GM18499 (cell line): ENCODE measurements at regions not wholly inside any gene's neighbourhood (a gene's known extent, or its start where the extent isn't known, plus 50 kb on each side); places are given as distances from the start of the nearest gene placed in this dataset.
A peak's percentile ranks its signal among the peaks of the same experiment; 100 is the strongest.

Experiments
- ATAC-seq: cut with Tn5 transposase; IDR thresholded peaks from one replicate; pipeline ENCODE4 v1.9.1; 2021; ENCODE audit warnings: moderate number of reproducible peaks; ENCODE audit not compliant: insufficient read depth, unreplicated experiment

DNA sequence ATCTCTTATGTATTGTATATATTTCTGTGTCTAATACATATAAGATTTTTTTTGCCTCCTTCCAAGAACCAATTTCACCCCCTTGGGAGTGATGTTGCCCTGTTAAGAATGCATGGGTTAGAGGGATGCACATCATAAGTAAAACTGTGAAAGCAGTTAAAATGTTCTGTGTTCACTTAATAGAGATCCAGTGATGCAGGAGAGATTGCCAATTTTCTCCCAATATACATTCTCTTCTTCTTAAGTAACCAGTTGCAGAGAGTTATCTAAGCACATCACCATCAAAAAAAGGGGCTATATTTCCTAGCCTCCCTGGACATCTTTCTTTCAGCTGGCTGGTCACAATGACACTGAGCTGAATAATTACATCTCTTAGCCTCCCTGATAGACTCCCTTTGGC lies 307.0 kb downstream of the OSTF1 start:
- ATAC-seq, result no peak

- no peak for ATAC-seq
These were observed 309.5 kb downstream of the OSTF1 start for GRCh38 chr9:75397836-75398235.

- ATAC-seq, result no peak
These were observed 320.1 kb downstream of the OSTF1 start for GRCh38 chr9:75408391-75408790.

DNA sequence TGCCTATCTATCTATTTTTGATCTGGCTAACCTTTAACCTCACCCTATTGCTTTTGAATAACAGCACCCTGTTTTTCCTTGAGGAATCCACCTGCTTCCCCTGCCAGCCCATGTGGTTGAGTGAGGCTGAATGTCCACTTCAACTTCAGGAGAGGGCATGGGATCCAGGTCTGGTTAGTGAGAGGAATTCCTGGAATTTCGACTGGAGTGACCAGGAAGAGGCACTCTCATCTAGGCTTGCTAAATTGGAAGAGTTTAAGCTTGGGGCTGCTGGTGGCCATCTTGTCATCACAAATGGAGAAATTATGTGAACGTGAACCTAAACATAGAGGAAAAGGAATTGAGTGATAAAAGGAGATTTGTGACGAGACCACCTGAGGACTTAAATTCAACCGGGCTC lies 322.1 kb downstream of the OSTF1 start:
- no peak for ATAC-seq

DNA sequence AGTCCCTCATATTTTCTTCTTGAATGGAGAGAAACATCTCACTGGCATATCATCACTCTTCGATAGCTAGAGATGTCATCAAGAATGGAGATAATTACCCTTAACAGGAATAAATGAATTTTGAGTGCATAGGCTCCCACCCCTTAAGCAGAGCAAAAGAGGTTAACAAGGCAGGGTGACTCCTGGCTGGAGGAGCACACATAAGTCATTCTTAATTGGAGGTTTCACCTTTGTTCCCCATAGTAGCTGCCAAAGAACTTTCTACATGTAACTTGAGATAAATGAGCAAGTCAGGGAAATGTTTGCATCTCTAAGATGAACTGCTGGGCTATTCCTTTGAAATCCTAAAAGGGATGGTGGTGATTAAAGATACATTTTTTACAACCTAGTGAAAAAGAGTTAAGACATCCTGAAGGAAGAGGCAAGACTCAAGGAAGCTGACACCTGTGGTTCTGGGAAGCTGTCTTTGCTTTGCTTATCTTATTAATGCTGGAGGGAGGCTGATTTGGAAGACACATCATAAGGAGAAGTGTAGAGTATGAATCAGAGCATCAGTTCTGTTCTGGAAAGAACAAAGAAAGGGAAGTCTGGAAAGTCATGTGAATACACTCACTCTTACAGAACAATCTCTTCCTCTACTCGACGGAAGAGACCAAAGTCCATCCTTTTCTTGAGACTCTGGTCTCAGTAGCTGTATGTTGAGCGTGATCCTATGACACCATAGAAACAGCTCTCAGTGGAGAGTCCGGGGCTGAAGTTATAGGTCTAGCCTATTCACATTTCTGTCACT lies 326.3 kb downstream of the OSTF1 start:
- no peak for ATAC-seq

DNA sequence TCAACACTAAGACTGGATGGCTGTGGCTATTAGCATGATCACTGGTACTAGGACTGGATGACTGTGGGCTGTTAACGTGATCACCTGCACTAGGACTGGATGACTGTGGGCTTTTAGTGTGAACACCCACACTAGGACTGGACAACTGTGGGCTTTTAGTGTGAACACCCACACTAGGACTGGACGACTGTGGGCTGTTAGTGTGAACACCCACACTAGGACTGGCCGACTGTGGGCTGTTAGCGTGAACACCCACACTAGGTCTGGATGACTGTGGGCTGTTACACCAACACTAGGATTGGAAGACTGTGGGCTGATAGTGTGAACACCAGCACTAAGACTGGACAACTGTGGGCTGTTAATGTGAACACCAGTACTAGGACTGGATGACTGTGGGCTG lies 329.2 kb downstream of the OSTF1 start:
- no peak for ATAC-seq

GRCh38 chr9:75418518-75418917 lies 330.2 kb downstream of the OSTF1 start:
- ATAC-seq, result peak; percentile 56

- ATAC-seq, result no peak
These were observed 334.7 kb downstream of the OSTF1 start for GRCh38 chr9:75422944-75423522.

DNA sequence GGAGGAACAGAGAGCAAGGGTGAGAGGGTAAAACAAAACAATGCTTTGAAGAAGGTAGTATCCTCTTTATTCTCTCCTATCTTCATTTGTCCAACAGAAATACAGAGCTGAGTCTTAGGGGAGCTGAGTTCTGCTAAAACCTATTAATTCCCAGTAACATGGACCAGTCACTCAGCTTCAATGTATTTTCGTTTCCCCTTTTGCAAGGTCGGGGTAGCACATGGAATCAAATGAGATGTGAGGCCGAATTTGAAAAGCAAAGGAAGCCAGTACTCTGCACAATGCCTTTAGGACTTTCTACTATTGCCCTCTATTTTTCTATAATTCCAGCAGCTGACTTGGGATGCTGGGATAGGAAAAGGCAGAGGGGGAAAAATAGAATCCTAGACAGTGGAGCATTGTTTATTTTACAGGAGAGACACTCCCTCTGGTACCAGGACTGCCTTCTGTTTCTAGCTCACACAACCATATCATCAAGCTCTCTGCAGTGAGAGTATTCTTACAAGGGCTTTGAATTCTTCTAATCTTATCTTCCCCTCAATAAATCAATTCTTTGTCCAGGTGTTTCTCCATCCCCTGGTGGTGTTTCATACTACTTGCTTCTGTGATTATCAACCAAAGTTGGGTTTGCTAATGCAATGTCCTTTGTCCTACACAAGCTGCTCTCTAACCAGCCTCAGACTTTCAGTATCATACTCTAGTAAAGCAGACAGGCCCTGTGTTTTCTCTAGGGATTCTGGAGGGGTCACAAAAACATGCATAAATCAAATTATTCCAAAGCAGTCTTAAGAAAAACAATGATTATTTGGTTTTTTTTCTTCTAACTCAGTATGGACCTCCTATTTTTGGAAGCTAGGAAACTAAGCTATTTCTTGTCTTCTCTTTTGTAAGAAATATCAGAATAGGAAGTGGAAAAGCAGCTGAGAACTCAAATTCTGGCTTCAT lies 341.5 kb downstream of the OSTF1 start:
- no peak for ATAC-seq

DNA sequence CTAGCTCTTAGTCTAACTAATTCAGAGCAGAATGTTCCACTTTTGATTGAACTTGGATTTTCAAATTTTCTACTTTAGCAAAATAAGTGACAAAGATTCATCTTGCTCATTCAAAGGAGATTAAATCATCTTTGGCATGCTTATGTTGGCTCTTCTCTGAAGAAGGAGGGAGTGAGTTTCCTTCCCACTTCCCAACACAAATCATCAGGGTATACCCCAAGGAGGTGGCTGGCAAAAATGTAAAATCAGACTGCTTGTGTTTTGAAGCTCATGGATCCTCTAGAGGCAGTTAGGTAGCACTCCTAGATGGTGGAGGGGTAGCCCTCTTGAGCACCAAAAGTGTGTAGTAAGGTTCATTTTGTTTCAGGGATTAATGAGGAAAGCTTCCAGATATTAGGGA lies 343.1 kb downstream of the OSTF1 start:
- ATAC-seq, result no peak

GRCh38 chr9:75432386-75432785 lies 344.1 kb downstream of the OSTF1 start:
- ATAC-seq, result no peak

- ATAC-seq, result no peak
These were observed 344.6 kb downstream of the OSTF1 start for GRCh38 chr9:75432888-75433287.

GRCh38 chr9:75438716-75439115 lies 350.4 kb downstream of the OSTF1 start:
- ATAC-seq, result peak; percentile 74

DNA sequence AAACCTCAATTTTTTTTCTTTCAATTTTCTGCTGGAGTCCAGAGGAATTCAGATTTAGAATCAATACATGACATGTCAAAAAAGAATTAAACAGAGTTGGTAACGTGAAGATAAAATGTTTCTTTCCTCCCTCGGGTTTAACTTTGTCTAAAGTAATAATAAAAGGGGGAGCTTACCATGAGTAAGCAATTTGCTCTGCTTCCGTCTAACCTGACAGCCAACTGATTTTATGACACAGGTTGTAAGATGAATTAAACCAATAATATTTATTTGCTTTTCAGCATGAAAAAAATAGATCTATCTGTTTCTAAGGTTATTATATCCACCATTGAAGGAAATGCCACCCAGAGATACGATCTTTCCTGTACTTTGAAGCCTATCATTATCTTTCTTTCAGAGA lies 352.6 kb downstream of the OSTF1 start:
- ATAC-seq, result no peak

DNA sequence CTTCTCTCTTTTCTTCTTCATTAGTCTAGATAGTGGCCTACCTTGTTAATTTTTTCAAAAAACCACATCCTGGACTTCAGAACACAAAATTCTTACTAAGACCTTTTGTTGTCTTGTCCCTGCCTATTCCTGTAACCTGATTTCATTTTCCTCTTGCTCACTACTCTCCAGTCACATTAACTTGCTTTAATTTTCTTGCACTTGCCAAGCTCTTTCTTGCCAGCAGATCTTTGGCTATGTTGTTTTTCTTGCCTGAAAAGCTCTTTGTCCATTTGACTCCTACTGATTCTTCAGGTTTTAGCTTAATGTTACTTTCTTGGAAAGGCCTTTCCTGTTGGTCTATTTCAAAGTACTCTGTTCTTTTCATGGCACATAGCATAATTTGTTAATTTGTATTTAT lies 356.8 kb downstream of the OSTF1 start:
- ATAC-seq, result no peak

- ATAC-seq, result no peak
These were observed 359.0 kb downstream of the OSTF1 start for GRCh38 chr9:75447281-75447680.

DNA sequence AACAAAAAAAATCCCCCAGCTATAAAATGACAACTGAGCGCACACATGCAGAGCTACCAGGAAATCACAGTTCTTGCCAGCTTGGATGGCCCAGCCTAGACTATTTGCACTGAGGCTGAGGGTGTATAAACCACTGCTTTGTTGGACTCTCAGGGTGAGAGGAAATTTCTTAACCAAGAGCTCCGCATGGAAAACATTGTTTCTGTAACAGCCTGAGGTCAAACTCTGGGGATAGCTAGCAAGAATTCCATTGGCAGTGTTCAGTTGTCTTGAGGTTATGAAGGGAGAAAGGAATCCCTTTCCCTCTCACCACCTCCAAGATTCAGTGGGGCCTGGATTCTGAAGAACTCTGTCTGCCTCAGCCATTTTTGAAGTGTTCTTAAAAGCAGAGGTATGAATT lies 360.0 kb downstream of the OSTF1 start:
- no peak for ATAC-seq

DNA sequence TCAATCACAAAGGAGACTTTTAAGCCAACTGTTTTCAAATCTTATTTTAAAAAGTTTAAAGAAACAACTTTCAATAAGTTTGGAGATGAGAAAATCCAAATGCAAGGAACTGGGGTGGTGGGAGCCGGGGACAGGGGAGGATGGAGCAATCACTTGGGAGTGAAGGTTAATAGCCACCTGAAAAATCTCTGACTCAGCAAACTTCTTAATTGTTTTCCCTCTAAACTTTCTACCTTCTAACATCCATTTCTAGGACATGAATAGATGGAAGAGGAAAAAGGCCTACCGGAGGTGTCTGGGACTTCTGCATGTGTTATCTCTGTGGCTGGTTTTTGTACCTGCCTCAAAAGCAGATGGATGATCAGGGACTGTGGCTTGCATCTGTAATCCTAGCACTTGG lies 360.6 kb downstream of the OSTF1 start:
- ATAC-seq, result no peak

GRCh38 chr9:75451045-75451444 lies 362.7 kb downstream of the OSTF1 start:
- ATAC-seq, result no peak

DNA sequence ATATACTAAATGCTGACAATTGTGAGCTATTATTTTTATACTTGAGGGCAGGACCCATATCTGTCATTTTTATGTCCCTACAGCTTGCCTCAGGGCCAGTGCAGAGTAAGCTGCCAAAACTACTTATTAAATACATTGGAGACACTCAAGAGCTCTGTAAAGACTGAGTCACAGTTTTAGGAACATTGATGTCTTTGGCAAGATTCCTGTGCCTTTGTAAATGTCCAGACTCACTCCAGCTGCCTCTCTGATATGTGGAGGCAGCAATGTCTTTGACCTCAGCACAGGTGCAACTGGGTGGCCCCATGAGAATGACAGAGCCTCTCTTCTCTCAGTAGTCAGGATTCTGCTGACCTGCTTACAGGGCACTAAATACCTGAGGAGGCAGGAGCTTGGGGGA lies 363.2 kb downstream of the OSTF1 start:
- ATAC-seq, result no peak

GRCh38 chr9:75452512-75452911 lies 364.2 kb downstream of the OSTF1 start:
- no peak for ATAC-seq
